Activated CD8-positive, alpha-beta T cell treated with anti-CD3 and anti-CD28 coated beads for 36 hours (primary cell): ENCODE measurements at regions not wholly inside any gene's neighbourhood (a gene's known extent, or its start where the extent isn't known, plus 50 kb on each side); places are given as distances from the start of the nearest gene placed in this dataset.
A peak's percentile ranks its signal among the peaks of the same experiment; 100 is the strongest.
"Not testable (repeated sequence)": the region's sequence is repeated elsewhere in the genome, so short reads cannot be mapped to it uniquely, and the experiment has no call there.

Source experiments
- ATAC-seq: fragments of 200-7000 bp; cut with Tn5 transposase; one replicate; pipeline ENCODE4 v1.10.0; 2021; ENCODE audit warnings: mild to moderate bottlenecking, moderate library complexity
- CTCF ChIA-PET: fragments of 350-600 bp; sonication (Branson Sonifier 250); formaldehyde crosslinking; loops from one replicate; lab custom pipeline; 2021; ENCODE audit warnings: antibody characterized with exemption; lab: Charles Lee
- POLR2A ChIA-PET: fragments of 350-600 bp; sonication (Branson Sonifier 250); formaldehyde crosslinking; loops from one replicate; lab custom pipeline; 2021; ENCODE audit warnings: antibody characterized with exemption; lab: Charles Lee
- DNase-seq: peaks from one replicate; pipeline ENCODE4 v3.0.0-alpha.2; 2020
- H3K27ac Mint-ChIP-seq: one replicate; pipeline ENCODE4 v1.8.0; 2021; ENCODE audit warnings: mild to moderate bottlenecking, mixed read lengths
- H3K27me3 Mint-ChIP-seq: one replicate; pipeline ENCODE4 v1.8.0; 2021; ENCODE audit warnings: mixed read lengths
- H3K36me3 Mint-ChIP-seq: one replicate; pipeline ENCODE4 v1.8.0; 2021; ENCODE audit warnings: low read depth, mixed read lengths
- H3K4me1 Mint-ChIP-seq: one replicate; pipeline ENCODE4 v1.8.0; 2021; ENCODE audit warnings: low read depth, mixed read lengths
- H3K4me3 Mint-ChIP-seq: one replicate; pipeline ENCODE4 v1.8.0; 2021; ENCODE audit warnings: mild to moderate bottlenecking, moderate library complexity, mixed read lengths
- H3K9me3 Mint-ChIP-seq: one replicate; pipeline ENCODE4 v1.8.0; 2021; ENCODE audit warnings: mixed read lengths
- intact Hi-C: fragments of 100-400 bp; cut with micrococcal nuclease; formaldehyde crosslinking; loops from one replicate; pipeline ENCODE4 v1.10.0; 2022

- H3K36me3 Mint-ChIP-seq, POLR2A ChIA-PET, ATAC-seq, H3K4me1 Mint-ChIP-seq, H3K9me3 Mint-ChIP-seq, H3K27me3 Mint-ChIP-seq, CTCF ChIA-PET, intact Hi-C loops, H3K27ac Mint-ChIP-seq, H3K4me3 Mint-ChIP-seq, DNase-seq: not testable (repeated sequence)
Measured at GRCh38 chr2:111287646-111288568, 167.2 kb downstream of the BCL2L11 start.

GRCh38 chr2:111290370-111290769, 169.7 kb downstream of the BCL2L11 start:
- POLR2A ChIA-PET, H3K4me3 Mint-ChIP-seq, intact Hi-C loops, DNase-seq, H3K27me3 Mint-ChIP-seq, ATAC-seq, H3K36me3 Mint-ChIP-seq, CTCF ChIA-PET, H3K9me3 Mint-ChIP-seq, H3K27ac Mint-ChIP-seq, H3K4me1 Mint-ChIP-seq: not testable (repeated sequence)

- H3K27ac Mint-ChIP-seq, POLR2A ChIA-PET, H3K4me1 Mint-ChIP-seq, H3K9me3 Mint-ChIP-seq, intact Hi-C loops, H3K36me3 Mint-ChIP-seq, CTCF ChIA-PET, H3K27me3 Mint-ChIP-seq, H3K4me3 Mint-ChIP-seq: not testable (repeated sequence)
- peak; percentile 17 for DNase-seq
- ATAC-seq, result peak; percentile 52
Measured at GRCh38 chr2:111291566-111291965, 170.9 kb downstream of the BCL2L11 start.

GRCh38 chr2:111292232-111292968, 171.7 kb downstream of the BCL2L11 start:
- H3K4me1 Mint-ChIP-seq, result not testable (repeated sequence)
- peak; percentile 75 for ATAC-seq

GRCh38 chr2:111294699-111295098, 174.0 kb downstream of the BCL2L11 start:
- H3K9me3 Mint-ChIP-seq, CTCF ChIA-PET, ATAC-seq, H3K4me3 Mint-ChIP-seq, intact Hi-C loops, POLR2A ChIA-PET, H3K36me3 Mint-ChIP-seq, H3K27me3 Mint-ChIP-seq, DNase-seq, H3K4me1 Mint-ChIP-seq, H3K27ac Mint-ChIP-seq: not testable (repeated sequence)

More at GRCh38 chr2:111292232-111292968, 171.7 kb downstream of the BCL2L11 start:
- POLR2A ChIA-PET, intact Hi-C loops, H3K9me3 Mint-ChIP-seq, H3K27me3 Mint-ChIP-seq, H3K27ac Mint-ChIP-seq, H3K4me3 Mint-ChIP-seq, H3K36me3 Mint-ChIP-seq, CTCF ChIA-PET, DNase-seq: not testable (repeated sequence)

GRCh38 chr2:111296122-111296804, 175.5 kb downstream of the BCL2L11 start:
- H3K4me3 Mint-ChIP-seq, CTCF ChIA-PET, H3K36me3 Mint-ChIP-seq, H3K9me3 Mint-ChIP-seq, H3K27ac Mint-ChIP-seq, intact Hi-C loops, DNase-seq, POLR2A ChIA-PET, ATAC-seq, H3K27me3 Mint-ChIP-seq, H3K4me1 Mint-ChIP-seq: not testable (repeated sequence)

- ATAC-seq, H3K27ac Mint-ChIP-seq, H3K4me1 Mint-ChIP-seq, intact Hi-C loops, H3K27me3 Mint-ChIP-seq, H3K9me3 Mint-ChIP-seq, H3K4me3 Mint-ChIP-seq, DNase-seq, H3K36me3 Mint-ChIP-seq, POLR2A ChIA-PET, CTCF ChIA-PET: not testable (repeated sequence)
Measured at GRCh38 chr2:111297128-111297527, 176.4 kb downstream of the BCL2L11 start.

GRCh38 chr2:111298927-111299326, 178.2 kb downstream of the BCL2L11 start:
- H3K4me3 Mint-ChIP-seq, ATAC-seq, DNase-seq, CTCF ChIA-PET, H3K4me1 Mint-ChIP-seq, H3K36me3 Mint-ChIP-seq, intact Hi-C loops, H3K27ac Mint-ChIP-seq, H3K9me3 Mint-ChIP-seq, H3K27me3 Mint-ChIP-seq, POLR2A ChIA-PET: not testable (repeated sequence)

- H3K4me3 Mint-ChIP-seq, DNase-seq, intact Hi-C loops, POLR2A ChIA-PET, H3K36me3 Mint-ChIP-seq, H3K27me3 Mint-ChIP-seq, H3K9me3 Mint-ChIP-seq, H3K27ac Mint-ChIP-seq, CTCF ChIA-PET, H3K4me1 Mint-ChIP-seq, ATAC-seq: not testable (repeated sequence)
Measured at GRCh38 chr2:111299635-111300034, 178.9 kb downstream of the BCL2L11 start.

GRCh38 chr2:111301677-111302076, 181.0 kb downstream of the BCL2L11 start:
- CTCF ChIA-PET, H3K27ac Mint-ChIP-seq, POLR2A ChIA-PET, H3K9me3 Mint-ChIP-seq, H3K36me3 Mint-ChIP-seq, H3K4me3 Mint-ChIP-seq, ATAC-seq, DNase-seq, H3K4me1 Mint-ChIP-seq, intact Hi-C loops, H3K27me3 Mint-ChIP-seq: not testable (repeated sequence)

GRCh38 chr2:111302397-111303218, 181.9 kb downstream of the BCL2L11 start:
- H3K36me3 Mint-ChIP-seq, POLR2A ChIA-PET, intact Hi-C loops, DNase-seq, H3K9me3 Mint-ChIP-seq, H3K27ac Mint-ChIP-seq, H3K4me3 Mint-ChIP-seq, H3K4me1 Mint-ChIP-seq, CTCF ChIA-PET, H3K27me3 Mint-ChIP-seq: not testable (repeated sequence)
- peak; percentile 62 for ATAC-seq
